Suppressor macrophage treated with lipopolysaccharide for 4 hours (primary cell): ENCODE measurements at regions not wholly inside any gene's neighbourhood (a gene's known extent, or its start where the extent isn't known, plus 50 kb on each side); places are given as distances from the start of the nearest gene placed in this dataset.

ENCODE experiments used
- DNase-seq: peaks from one replicate; pipeline ENCODE4 v3.0.0-alpha.2; 2020

DNA sequence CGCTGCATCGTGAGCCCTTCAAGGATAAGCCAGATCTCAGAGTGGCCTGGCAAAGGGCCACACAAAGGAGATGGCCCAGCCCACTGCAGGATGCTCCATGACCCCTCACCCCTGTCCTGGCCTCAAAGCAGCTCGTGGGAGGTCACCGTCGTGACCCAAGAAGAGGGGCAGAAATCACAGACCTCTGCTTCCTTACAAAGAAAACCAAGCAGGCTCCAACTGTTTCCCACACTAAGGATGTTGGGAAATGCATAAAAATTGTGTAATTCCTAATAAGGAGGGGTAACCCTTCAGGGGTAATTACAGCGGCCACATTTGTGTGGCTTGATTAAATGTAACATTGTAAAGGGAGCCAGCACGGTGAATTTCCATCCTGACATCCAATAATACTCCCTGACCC, 102.3 kb downstream of the BOD1L2 start:
- no peak for DNase-seq

DNA sequence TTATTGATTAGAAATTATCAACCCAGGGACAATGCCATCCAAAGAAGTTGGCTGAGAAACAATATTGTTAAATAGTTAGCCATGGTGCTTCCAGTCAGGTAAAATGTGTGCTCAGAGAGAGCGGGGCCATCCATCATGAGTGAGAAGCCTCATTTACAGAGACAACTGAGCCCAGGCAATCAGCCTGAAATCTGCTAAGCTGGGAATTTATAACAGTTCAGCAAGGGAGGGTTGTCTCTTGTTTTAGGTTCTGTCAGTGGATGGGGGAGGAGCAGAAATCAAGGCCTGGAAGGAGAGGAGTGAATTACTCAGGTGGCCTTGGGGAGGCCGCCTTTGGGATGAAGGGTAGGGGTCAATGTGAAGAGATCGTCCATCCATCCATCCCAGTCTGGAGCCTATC, 102.5 kb upstream of the ST8SIA3 start:
- no peak for DNase-seq

DNA sequence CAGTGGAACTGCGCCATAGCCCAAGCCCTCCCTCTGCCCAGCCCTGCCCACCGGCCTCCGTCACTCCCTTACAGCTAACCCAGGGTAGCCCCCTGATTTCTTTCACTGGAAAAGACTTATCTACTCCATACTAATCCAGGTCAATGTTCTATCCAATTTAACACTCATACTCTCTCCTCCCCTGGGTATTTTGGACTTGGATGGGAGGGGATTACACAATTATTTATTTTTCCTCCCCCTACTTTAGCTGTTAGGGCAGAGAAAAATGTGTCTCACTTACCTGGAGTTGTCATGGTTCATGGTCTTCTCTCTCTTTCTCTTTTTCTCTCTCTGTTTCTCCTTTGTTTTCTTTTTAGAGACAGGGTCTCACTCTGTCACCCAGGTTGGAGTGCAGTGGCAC, 100.6 kb upstream of the ST8SIA3 start:
- DNase-seq = no peak

DNA sequence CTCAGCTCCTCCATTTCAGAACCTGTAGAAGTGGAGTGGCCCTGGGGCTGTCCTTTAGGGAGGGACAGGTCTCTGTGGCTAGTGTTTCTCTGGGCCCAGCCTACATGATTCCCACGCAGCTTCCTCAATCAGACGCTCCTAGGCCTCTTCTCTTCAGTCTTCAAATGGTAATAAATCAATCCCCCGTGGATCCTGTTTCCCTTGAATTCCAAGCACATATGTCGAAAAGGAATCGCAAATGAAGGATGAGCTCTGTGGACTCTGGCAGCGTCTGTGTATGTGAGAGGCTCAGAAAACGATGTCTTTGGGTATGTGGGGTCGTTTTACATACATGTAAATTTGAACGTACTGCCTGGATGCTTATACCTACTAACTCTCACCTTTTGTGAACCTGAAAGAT, 98.5 kb upstream of the ST8SIA3 start:
- DNase-seq = no peak

DNA sequence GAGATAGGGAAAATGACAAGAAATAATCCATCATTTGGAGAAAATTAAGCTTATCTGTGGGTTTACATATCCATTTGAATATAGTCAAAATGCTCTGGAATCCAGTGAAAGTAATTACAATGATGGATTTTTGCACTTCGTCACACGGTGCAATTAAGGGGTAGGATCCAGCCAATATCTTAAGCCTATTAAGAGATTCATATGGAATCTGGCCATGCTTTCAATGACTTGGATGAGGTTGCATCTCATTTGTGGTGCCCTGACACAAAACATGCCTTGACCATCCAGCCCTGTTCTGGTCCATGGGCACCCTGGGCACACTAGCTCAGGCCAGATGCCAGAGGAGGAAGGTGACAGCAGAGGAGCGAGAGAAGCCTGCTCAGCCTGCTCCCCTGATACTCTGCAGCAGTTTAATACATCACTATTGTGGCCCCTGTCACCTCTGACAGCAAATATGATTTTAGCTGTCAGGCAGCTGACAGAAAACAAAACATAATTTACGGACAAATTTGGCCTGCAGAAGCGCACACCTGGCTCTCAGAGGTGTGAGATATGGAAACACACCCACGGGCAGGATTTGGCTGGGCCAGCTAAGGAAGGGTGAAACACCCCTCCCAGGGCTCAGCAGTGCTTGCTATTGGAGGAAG, 94.1 kb upstream of the ST8SIA3 start:
- no peak for DNase-seq

DNA sequence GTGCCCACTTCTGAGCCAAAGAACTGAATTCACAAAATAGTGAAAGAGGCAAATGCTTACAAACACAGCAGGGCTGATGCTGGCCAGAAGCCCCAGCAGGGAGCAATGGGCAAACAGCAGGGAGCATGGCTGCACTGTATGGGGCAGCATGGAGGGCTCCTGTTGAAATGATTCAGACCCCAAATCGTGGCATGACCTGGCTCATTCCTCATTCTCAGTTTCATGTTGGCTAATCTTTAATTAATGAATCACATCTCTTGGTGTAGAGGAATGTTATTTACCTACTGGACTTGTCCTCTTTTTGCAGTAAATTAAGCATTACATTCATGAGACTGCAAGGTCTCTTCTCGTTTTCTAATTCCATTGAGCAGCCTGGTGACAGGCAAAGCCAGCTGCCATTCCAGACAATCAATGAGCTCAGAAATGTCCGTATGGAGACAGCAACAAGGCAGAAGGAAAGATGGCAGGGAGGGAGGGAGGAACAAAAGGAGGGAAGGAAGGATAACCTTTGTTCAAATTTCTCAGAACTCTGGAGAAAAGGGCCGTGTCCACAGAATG, 84.9 kb upstream of the ST8SIA3 start:
- DNase-seq = no peak

DNA sequence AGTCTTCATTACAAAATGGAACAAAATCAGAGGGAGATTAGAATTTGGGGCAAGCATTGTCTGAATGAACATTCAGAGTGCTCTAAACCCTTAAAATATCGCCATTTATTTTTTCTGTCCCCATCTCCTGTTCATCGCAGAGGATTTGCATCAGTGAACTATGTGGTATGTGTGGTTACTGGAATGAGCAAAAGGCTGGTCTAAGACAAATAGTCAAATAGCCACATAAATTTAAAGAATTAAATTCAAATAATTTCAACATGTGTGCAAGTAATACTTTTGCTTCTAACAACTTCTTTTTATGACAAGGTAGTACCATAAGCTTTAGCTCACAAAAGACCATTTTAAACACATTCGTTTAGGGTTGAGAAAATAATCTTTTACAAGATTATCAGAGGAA, 82.6 kb upstream of the ST8SIA3 start:
- DNase-seq = no peak

DNA sequence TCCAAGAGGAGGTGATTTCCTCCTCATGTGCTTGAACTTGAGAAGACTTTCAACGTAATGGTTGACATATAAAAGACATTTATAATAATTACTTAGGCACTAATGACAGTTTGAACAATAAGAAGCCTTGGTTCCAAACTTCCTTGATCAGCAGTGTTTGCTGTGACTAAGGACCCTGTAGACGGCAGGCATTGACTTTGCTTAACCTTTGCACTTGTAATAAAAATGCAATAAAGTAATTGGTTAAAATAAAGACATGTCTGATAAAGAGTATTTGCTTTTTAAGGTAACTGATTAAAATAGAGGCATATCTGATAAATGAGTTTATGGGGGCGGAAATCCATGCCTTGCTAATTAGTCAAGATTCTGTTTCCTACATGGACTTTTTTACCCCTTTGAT, 82.2 kb upstream of the ST8SIA3 start:
- DNase-seq = no peak

DNA sequence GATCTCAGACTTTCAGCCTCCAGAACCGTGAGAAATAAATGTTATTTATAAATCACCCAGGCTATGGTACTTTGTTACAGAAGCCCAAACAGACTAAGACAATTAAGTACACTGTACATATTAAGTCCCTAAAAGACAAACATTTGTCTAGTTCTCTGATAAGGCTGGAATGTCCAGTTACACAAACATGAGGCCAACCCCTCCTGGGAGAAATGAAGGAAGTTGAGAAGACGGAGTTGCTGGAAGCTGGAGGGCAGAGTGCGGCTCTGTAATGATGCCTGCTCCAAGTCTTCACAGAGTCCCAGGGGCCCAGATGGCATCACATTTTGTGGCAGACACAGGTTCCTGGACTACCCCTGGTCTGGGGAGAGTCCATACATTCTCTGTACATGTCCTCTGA, 79.2 kb upstream of the ST8SIA3 start:
- no peak for DNase-seq

DNA sequence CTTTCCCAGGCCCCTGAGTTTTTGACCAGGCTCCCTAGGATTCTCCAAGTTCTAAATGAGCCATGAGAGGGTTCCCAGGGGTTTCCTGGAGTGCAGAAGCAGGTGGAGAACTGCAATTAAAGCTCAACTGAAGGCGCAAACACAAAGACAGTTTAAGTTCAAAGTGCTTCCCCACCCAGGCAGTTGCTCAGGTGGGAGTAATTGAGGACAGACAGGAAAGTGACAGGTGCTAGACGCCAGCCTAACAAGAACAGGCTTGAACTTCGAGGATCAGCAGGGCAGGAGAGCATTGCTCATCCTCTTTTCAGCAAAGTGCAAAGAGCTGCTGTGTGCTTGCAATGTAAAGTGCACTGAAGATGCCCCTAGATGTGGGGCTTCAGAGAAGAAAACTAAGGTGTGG, 77.2 kb upstream of the ST8SIA3 start:
- no peak for DNase-seq

DNA sequence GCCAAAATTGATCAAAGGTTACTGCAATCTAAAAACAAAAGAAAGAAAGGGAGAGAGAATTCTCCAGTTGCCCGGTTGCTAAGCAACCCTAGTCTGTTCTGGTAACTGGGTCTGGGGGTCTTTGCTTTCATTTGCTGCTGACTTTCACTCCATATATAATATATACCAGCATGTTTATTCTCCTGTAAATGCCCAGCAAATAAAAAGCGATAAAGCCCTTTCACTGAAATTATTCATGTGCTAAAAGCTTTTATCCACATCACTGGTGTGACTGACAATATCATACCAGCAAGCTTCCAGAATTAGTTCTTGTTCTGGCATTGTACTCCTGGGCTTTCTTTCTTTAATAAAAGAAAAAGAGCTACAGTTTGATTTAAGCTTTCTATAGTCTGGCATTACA, 75.5 kb upstream of the ST8SIA3 start:
- no peak for DNase-seq

DNA sequence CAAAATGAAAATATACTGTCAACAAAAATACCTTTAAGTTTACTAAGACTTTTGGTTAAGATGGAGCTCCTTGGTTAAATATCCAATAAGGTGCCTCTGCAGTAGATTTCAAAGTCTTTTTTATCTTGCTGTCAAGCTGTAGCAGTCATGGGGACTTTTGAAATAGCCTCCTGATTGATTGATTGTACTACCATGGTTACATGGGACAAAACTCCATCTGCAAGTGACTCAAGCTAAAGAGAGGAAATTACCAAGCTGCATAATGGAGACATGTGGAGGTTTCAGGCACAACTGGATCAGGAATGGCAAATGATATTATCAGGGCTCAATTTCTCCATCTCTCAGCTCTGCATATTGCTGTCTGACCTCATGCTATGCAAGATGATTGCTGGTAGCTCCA, 73.4 kb upstream of the ST8SIA3 start:
- no peak for DNase-seq

DNA sequence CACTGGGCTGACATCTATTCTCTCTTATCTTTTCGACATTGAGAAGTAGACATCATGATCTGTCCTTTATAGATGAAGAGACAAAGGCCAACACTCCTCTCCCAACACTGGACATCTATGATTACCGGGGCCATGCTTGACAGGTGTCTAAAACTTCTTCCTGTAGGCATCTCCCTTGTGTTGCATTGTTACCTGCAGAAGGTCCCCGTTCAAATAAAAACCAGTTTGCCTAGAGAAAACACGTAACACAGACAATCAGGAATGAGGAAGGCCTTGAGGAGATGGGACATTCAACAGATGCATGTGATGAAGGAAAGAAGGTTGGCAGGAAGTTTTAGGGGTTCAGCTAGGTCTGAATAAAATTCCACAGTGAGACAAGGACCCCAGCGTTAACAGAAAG, 70.8 kb upstream of the ST8SIA3 start:
- no peak for DNase-seq

DNA sequence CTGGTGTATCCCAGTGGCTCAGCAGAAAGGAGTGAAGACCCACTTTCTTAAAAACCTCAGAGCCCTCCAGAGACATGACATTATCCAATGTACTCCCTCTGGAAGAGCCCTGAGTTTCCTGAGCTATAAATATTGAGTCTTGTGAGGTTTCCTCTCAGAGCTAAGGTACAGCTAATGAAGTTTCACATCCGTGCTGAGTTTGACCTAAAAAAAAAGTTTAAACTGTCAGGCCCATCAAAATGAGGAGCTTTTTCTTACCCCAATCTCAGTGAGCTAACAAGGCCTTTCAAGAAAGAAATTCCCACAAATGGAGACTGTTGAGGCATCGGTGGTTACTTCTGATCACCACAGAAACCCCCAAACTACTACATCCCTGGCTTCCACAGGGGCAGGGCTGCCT, 65.4 kb upstream of the ST8SIA3 start:
- DNase-seq = no peak

DNA sequence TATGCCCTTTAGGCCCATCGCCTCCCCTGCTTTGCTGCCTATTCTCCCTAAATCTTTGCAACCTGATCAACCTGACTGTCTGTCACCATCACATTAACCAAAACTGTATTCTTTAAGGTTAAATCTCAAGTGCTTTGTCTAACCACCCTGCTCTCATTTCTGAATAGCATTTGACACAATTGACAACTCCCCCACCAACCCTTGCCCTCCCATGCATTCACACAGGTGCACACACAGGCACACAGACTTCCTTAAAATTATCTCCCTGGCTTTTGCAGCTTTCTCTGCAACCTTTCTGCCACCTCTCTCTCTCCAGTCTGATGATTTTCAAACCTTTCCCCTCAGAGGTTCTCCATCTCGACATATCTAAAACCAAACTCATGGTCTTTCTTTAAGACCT, 64.6 kb upstream of the ST8SIA3 start:
- DNase-seq = no peak

DNA sequence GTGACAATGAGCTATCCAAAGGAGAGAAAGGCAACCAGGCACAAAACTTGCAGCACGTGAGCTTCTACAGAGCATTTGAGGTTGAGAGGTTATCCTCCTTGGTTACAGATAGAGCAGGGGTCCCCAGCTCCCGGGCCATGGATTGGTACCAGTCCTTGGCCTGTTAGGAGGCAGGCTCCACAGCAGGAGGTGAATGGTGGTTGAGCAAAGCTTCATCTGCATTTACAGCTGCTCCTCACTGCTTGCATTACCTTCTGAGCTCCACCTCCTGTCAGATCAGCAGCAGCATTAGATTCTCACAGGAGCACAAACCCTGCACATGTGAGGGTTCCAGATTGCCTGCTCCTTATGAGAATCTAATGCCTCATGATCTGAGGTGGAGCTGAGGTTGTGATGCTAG, 57.8 kb upstream of the ST8SIA3 start:
- no peak for DNase-seq

DNA sequence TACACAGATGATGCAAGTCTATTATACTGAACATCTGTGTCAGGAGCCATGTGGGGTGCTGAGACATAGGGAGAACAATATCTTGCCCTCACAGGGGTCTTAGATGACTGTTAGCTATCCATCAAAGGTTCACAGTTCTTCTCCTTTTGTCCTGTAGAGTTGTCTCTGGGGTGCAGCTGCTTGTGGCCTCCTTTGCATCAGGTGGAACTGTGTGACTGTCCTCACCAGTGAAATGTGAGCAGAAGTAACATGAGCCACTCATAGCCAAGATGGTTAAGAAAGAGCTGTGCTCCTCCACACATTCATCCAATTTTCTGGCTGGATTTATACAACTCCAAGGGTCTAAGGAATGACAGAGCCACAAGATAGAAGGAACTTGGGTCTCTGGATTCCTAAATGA, 56.0 kb upstream of the ST8SIA3 start:
- no peak for DNase-seq

DNA sequence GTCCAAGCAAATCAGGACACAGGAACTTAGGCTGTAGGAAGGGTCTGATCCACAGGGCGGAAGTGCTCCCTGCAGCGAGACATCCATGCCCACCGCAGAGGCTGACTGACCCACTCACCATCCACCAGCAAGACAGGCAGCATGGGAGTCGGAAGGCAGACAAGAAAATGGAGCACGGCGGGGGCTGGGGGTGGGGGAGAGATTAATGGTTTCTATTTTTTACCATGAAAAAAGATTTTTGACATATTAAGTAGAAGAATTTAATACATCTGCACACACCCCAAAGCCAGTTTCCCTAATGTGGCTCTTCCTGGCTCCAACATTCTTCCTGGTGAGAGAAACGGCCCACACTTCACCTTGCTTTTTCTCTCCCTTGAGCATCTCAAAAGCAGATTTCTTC, 55.1 kb upstream of the ST8SIA3 start:
- DNase-seq = no peak

DNA sequence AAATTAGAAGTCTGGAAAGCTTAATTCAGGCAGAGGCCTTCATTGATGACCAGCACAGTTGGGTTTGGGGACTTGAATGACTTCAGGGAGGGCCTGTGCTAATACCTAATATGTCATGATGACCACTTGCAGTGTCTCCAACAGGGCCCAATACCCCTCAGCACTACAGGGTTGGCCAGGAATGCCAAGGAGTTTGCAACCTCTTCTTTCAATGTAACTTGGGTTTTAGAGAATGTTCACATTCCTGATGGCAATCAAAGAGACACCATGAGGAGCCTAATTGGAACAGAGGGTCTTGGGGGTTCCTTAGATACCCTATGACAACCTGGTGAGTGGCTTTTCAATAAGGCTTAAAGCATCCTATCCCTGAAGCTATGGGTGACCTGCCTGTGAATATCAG, 52.4 kb upstream of the ST8SIA3 start:
- DNase-seq = no peak

DNA sequence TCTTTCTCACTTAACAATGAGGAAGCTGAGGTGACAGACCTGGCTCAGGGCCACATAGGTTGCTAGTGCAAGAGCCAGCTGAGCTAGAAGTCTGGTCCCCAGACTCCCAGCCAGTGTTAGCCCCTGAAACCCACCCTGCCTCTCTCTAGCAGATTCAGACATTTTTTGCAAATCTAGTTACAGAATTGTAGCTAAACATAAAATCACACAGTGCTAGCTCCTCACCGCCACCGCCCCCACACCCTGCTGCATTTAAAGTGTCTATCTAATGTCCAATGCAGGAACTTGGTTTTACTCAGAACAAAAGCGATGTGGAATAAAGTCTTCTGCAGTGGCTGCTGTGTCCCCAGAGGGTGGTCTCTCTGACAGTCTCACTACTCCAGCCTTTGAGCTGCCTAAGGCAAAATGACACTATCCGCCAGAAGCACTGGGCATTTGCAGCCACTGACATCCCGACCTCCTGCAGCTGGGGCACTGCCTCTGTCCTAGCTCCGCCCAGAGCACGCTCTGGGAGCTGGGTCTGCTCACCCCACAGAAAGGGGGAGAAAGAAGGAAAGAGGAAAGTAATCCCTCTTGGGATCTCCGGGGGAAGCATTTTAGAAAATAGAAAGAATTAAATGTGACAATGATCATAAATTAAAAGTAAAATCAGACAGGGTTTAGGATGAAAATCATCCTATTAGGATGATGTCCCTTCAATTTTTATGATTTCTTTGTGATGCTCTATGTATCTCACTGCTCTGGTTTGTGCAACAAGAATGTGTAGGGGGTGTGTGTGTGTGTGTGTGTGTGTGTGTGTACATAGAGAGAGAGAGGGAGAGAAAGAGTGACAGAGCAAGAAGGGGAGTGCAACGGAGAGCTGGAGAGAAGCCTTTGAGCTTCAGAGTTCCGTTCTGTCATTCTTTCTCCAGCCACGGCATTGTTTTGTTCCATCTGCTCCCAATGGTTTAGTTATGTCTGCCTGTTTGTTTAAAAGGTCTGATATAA, 50.5 kb upstream of the ST8SIA3 start:
- DNase-seq = no peak
